ENCODE measurements at regions not wholly inside any gene's neighbourhood (a gene's known extent, or its start where the extent isn't known, plus 50 kb on each side); places are given as distances from the start of the nearest gene placed in this dataset.

DNA sequence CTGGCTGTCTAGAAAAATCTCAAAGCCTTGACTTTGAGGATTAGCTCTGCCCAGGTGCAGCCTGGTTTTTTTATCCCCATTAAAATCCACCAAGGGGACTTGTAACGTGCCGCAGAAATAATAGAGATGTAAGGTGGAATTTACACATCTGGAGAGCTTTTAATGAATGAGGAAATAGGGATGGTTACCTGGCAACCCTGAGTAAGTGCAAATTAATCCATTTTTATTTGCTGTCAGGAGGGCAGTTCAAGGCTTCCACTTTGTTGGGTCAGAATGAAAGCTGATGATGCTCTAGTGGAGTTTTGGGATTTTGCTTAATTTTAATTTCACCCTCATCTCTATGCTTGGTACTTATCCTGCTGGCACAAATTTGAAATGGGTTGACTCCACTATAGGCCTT is 163.4 kb upstream of the CEP162 start:
- TF ChIP-seq, protein P1, sequence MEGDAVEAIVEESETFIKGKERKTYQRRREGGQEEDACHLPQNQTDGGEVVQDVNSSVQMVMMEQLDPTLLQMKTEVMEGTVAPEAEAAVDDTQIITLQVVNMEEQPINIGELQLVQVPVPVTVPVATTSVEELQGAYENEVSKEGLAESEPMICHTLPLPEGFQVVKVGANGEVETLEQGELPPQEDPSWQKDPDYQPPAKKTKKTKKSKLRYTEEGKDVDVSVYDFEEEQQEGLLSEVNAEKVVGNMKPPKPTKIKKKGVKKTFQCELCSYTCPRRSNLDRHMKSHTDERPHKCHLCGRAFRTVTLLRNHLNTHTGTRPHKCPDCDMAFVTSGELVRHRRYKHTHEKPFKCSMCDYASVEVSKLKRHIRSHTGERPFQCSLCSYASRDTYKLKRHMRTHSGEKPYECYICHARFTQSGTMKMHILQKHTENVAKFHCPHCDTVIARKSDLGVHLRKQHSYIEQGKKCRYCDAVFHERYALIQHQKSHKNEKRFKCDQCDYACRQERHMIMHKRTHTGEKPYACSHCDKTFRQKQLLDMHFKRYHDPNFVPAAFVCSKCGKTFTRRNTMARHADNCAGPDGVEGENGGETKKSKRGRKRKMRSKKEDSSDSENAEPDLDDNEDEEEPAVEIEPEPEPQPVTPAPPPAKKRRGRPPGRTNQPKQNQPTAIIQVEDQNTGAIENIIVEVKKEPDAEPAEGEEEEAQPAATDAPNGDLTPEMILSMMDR (IDR thresholded peaks at IDR 0.05), result no peak
- no peak for TF ChIP-seq POLR2A (IDR thresholded peaks at IDR 0.05)
